GM12878 (cell line): ENCODE measurements at regions not wholly inside any gene's neighbourhood (a gene's known extent, or its start where the extent isn't known, plus 50 kb on each side); places are given as distances from the start of the nearest gene placed in this dataset.

Experiments
- ATAC-seq: fragments of 200-7000 bp; cut with Tn5 transposase; 3 replicates; pipeline ENCODE4 v1.9.1; 2020; ENCODE audit warnings: mild to moderate bottlenecking, moderate library complexity
- BruUV-seq: library from RNA; stranded (reverse); fragments of 400-500 nt; replicated peaks from 2 replicates; lab custom pipeline; 2021; lab: Mats Ljungman, UMichigan
- CTCF ChIA-PET: fragments of 300-600 bp; sonication (Branson Sonifier 250); formaldehyde crosslinking; extraction: SDS; loops from one replicate; lab custom pipeline; 2021; ENCODE audit warnings: inconsistent platforms; lab: Yijun Ruan, JAX
- POLR2A ChIA-PET: fragments of 350-600 bp; formaldehyde crosslinking; extraction: SDS; loops from one replicate; lab custom pipeline; 2021; ENCODE audit warnings: inconsistent platforms; lab: Charles Lee
- RAD21 ChIA-PET: fragments of 300-600 bp; sonication (Branson Sonifier 250); formaldehyde crosslinking; loops from one replicate; lab custom pipeline; 2023; ENCODE audit warnings: antibody characterized with exemption; ENCODE audit not compliant: unreplicated experiment; lab: Charles Lee
- SMC1A ChIA-PET: fragments of 300-600 bp; sonication (Branson Sonifier 250); formaldehyde crosslinking; loops from one replicate; lab custom pipeline; 2023; ENCODE audit not compliant: unreplicated experiment, uncharacterized antibody; lab: Charles Lee
- DNase-seq: peaks from one replicate; pipeline ENCODE4 v3.0.0-alpha.2; 2011; ENCODE audit warnings: low read depth, low spot score
- FAIRE-seq: peaks from 3 replicates; lab custom pipeline; 2011; peaks lifted over from hg19 to GRCh38; lab: Jason Lieb, UNC
- H2AFZ ChIP-seq: 2 replicates; pipeline ENCODE4 v1.6.0; 2011; ENCODE audit warnings: low read depth, low read length, control low read depth; ENCODE audit not compliant: control insufficient read depth
- H3K27ac ChIP-seq: 2 replicates; pipeline ENCODE4 v1.5.1; 2011; ENCODE audit warnings: control low read depth; ENCODE audit not compliant: control insufficient read depth, insufficient read depth
- H3K27me3 ChIP-seq, 2 experiments: replicated peaks in 1 of 2; 2 replicates each; pipeline versions ENCODE4 v1.6.0 to v1.6.1; 2011; ENCODE audit warnings: low read length in 1 of 2; ENCODE audit not compliant: control insufficient read depth in 2 of 2, insufficient read depth in 2 of 2
- H3K36me3 ChIP-seq, 2 experiments: 2 replicates each; pipeline ENCODE4 v1.5.1; 2011; ENCODE audit warnings: low read length in 1 of 2; ENCODE audit not compliant: control insufficient read depth in 2 of 2, insufficient read depth in 2 of 2
- H3K4me1 ChIP-seq: 2 replicates; pipeline ENCODE4 v1.6.1; 2011; ENCODE audit warnings: mild to moderate bottlenecking, low read length, moderate library complexity, mixed read lengths; ENCODE audit not compliant: control insufficient read depth, insufficient read depth
- H3K4me2 ChIP-seq: 2 replicates; pipeline ENCODE4 v1.6.0; 2011; ENCODE audit warnings: control low read depth; ENCODE audit not compliant: control insufficient read depth, insufficient read depth
- H3K4me3 ChIP-seq: fragments of 200-600 bp; sonication (generic); 2 replicates; pipeline ENCODE4 v1.5.1; 2016
- H3K79me2 ChIP-seq: 2 replicates; pipeline ENCODE4 v1.6.0; 2011; ENCODE audit warnings: low read length; ENCODE audit not compliant: control insufficient read depth, insufficient read depth
- H3K9ac ChIP-seq: 2 replicates; pipeline ENCODE4 v1.8.0; 2011; ENCODE audit warnings: low read length, control low read depth, mixed read lengths; ENCODE audit not compliant: control insufficient read depth, insufficient read depth
- H3K9me3 ChIP-seq: replicated peaks from 3 replicates; pipeline ENCODE4 v1.5.1; 2011; ENCODE audit warnings: mild to moderate bottlenecking, low read length; ENCODE audit not compliant: control insufficient read depth, insufficient read depth
- H4K20me1 ChIP-seq: 2 replicates; pipeline ENCODE4 v1.6.0; 2011; ENCODE audit not compliant: control insufficient read depth, insufficient read depth
- BCL3 ChIP-seq: IDR thresholded peaks from 2 replicates; pipeline ENCODE4 v1.6.1; 2011; ENCODE audit warnings: borderline replicate concordance, low read depth, mild to moderate bottlenecking, moderate library complexity, low read length; ENCODE audit not compliant: insufficient read depth, poor library complexity, severe bottlenecking
- CEBPZ ChIP-seq: fragments of 150-350 bp; IDR thresholded peaks from 2 replicates; pipeline ENCODE4 v1.6.1; 2016; ENCODE audit warnings: low read depth, low read length
- CHD2 ChIP-seq: IDR thresholded peaks from 2 replicates; pipeline ENCODE4 v1.6.1; 2011; ENCODE audit warnings: low read depth, low read length, improper control_type of control experiment, borderline replicate concordance
- EED ChIP-seq: sonication (generic); IDR thresholded peaks from 2 replicates; pipeline ENCODE4 v1.6.1; 2016; ENCODE audit warnings: antibody characterized with exemption, low read depth
- EGR1 ChIP-seq, 2 experiments: IDR thresholded peaks; 1 replicate in 1 of 2; 2 replicates in 1 of 2; pipeline ENCODE4 v1.6.1; 2011 to 2012; ENCODE audit warnings: low read depth in 2 of 2, low read length in 2 of 2, borderline replicate concordance in 1 of 2, mild to moderate bottlenecking in 1 of 2, moderate library complexity in 1 of 2
- HCFC1 ChIP-seq: fragments of 150-350 bp; IDR thresholded peaks from 2 replicates; pipeline ENCODE4 v1.6.1; 2014; ENCODE audit warnings: low read length
- IRF4 ChIP-seq: IDR thresholded peaks from 2 replicates; pipeline ENCODE4 v1.6.1; 2011; ENCODE audit warnings: low read depth, low read length
- RAD21 ChIP-seq: IDR thresholded peaks from 2 replicates; pipeline ENCODE4 v1.6.1; 2011; ENCODE audit warnings: mild to moderate bottlenecking, low read depth, low read length, moderate library complexity; ENCODE audit not compliant: insufficient read depth
- RCOR1 ChIP-seq: conservative IDR thresholded peaks from 2 replicates; pipeline ENCODE4 v1.6.1; 2012; ENCODE audit warnings: low read depth, low read length, improper control_type of control experiment
- SKIL ChIP-seq: fragments of 450-650 bp; IDR thresholded peaks from 2 replicates; pipeline ENCODE4 v1.6.1; 2017; ENCODE audit warnings: mild to moderate bottlenecking, low read depth, inconsistent platforms; ENCODE audit not compliant: poor library complexity, severe bottlenecking
- SMARCA5 ChIP-seq: fragments of 450-650 bp; IDR thresholded peaks from 2 replicates; pipeline ENCODE4 v1.6.1; 2017; ENCODE audit warnings: mild to moderate bottlenecking
- SPI1 ChIP-seq: IDR thresholded peaks from 2 replicates; pipeline ENCODE4 v1.6.1; 2011; ENCODE audit warnings: low read depth, mild to moderate bottlenecking, low read length, moderate library complexity, borderline replicate concordance; ENCODE audit not compliant: insufficient read depth
- SRF ChIP-seq, 2 experiments: IDR thresholded peaks; 2 replicates each; pipeline ENCODE4 v1.6.1; 2011; ENCODE audit warnings: low read depth in 2 of 2, low read length in 2 of 2, mild to moderate bottlenecking in 1 of 2, moderate library complexity in 1 of 2
- TCF7 ChIP-seq: IDR thresholded peaks from 2 replicates; pipeline ENCODE4 v1.6.1; 2014; ENCODE audit warnings: antibody characterized with exemption, borderline replicate concordance
- WGBS: methylation state at CpG from one replicate; pipeline ENCODE4 v1.1.6; 2016; ENCODE audit warnings: low lambda C conversion rate; ENCODE audit not compliant: insufficient replicate concordance, insufficient coverage; ENCODE audit errors: missing lambda C conversion rate; 5-methylcytosine and 5-hydroxymethylcytosine counted together
- in situ Hi-C: fragments of 300-500 bp; cut with MboI; formaldehyde crosslinking; loops from 9 replicates; pipeline ENCODE4 v1.14.3; 2018; ENCODE audit warnings: mixed read lengths
- intact Hi-C: fragments of 100-400 bp; cut with micrococcal nuclease; formaldehyde crosslinking; loops from one replicate; pipeline ENCODE4 v1.14.2; 2022; ENCODE audit not compliant: unreplicated experiment
- TF ChIP-seq, protein P1 (sequence below): IDR thresholded peaks from 2 replicates; pipeline ENCODE4 v1.6.1; 2012; ENCODE audit warnings: mild to moderate bottlenecking, low read depth, low read length

GRCh38 chr10:113446739-113447138, 106.1 kb upstream of the HABP2 start:
- no peaks in the 10 kb centered on the region for H3K4me1 ChIP-seq
- no peak for DNase-seq
- H4K20me1 ChIP-seq: no peaks in the 10 kb centered on the region
- intact Hi-C loops: no loop called here
- ATAC-seq: no peak
- no peak for FAIRE-seq
- RAD21 ChIA-PET: no interaction called here
- no peaks in the 10 kb centered on the region; a peak in 1 of 4 replicates for H3K27me3 ChIP-seq
- H3K4me2 ChIP-seq: no peak overlapping the region
- no TSS peak for BruUV-seq
- H2AFZ ChIP-seq: no peak overlapping the region
- H3K4me3 ChIP-seq: no peak overlapping the region
- CTCF ChIA-PET: interaction anchor here (0.8 kb wide), 1 partner anchor 8 kb away, joined by 3 read pairs; no protein-coding TSS in a partner anchor
- no peak overlapping the region for H3K27ac ChIP-seq
- no peak overlapping the region for H3K9ac ChIP-seq
- in situ Hi-C loops: no loop called here
- no peaks in the 10 kb centered on the region for H3K36me3 ChIP-seq
- no peaks in the 10 kb centered on the region for H3K79me2 ChIP-seq
- H3K9me3 ChIP-seq: no peaks in the 10 kb centered on the region
- 0% methylated on average over 2 of the region's 2 CpGs for WGBS
- POLR2A ChIA-PET: no interaction called here
- SMC1A ChIA-PET: no interaction called here
- TF ChIP-seq SMARCA5: no peak
- no peak for TF ChIP-seq RCOR1
- TF ChIP-seq CHD2: no peak
- no peak for TF ChIP-seq EGR1 (IDR thresholded peaks at IDR 0.05; ENCODE audit: borderline replicate concordance in 1 of 2, low read depth in 2 of 2, low read length in 2 of 2)
- TF ChIP-seq SPI1: no peak
- TF ChIP-seq, protein P1, sequence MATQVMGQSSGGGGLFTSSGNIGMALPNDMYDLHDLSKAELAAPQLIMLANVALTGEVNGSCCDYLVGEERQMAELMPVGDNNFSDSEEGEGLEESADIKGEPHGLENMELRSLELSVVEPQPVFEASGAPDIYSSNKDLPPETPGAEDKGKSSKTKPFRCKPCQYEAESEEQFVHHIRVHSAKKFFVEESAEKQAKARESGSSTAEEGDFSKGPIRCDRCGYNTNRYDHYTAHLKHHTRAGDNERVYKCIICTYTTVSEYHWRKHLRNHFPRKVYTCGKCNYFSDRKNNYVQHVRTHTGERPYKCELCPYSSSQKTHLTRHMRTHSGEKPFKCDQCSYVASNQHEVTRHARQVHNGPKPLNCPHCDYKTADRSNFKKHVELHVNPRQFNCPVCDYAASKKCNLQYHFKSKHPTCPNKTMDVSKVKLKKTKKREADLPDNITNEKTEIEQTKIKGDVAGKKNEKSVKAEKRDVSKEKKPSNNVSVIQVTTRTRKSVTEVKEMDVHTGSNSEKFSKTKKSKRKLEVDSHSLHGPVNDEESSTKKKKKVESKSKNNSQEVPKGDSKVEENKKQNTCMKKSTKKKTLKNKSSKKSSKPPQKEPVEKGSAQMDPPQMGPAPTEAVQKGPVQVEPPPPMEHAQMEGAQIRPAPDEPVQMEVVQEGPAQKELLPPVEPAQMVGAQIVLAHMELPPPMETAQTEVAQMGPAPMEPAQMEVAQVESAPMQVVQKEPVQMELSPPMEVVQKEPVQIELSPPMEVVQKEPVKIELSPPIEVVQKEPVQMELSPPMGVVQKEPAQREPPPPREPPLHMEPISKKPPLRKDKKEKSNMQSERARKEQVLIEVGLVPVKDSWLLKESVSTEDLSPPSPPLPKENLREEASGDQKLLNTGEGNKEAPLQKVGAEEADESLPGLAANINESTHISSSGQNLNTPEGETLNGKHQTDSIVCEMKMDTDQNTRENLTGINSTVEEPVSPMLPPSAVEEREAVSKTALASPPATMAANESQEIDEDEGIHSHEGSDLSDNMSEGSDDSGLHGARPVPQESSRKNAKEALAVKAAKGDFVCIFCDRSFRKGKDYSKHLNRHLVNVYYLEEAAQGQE: no peak
- TF ChIP-seq SRF (IDR thresholded peaks at IDR 0.05; ENCODE audit: low read depth in 2 of 2, low read length in 2 of 2): no peak
- TF ChIP-seq TCF7: no peak
- TF ChIP-seq HCFC1: no peak
- no peak for TF ChIP-seq RAD21
- no peak for TF ChIP-seq IRF4
- no peak for TF ChIP-seq EED
- TF ChIP-seq CEBPZ: no peak
- TF ChIP-seq SKIL: no peak
- TF ChIP-seq BCL3: no peak
